ENCODE measurements at regions not wholly inside any gene's neighbourhood (a gene's known extent, or its start where the extent isn't known, plus 50 kb on each side); places are given as distances from the start of the nearest gene placed in this dataset.
"Not testable (repeated sequence)": the region's sequence is repeated elsewhere in the genome, so short reads cannot be mapped to it uniquely, and the experiment has no call there.

DNA sequence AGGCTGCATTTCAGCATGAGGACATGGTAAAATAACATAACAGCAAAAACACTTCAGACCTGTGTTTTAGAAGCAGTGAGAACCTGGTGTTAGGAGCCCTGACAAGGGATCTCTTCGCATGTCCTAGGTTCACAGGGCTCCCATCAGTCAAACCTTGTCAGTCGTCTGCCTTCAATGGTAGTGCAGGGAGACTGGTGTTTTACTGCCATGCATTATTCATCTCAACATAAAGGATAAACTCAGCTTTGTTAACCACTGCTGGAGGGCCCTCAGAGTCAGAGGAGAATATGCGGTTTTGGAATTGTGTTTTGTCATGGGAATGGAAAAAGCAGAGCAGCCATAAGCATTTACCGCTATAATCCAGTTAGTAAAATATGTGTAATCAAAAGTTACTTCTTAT, 275.9 kb upstream of the GCFC2 start:
- DNase-seq: no peak

GRCh38 chr2:75982719-75983118, 272.0 kb upstream of the GCFC2 start:
- DNase-seq: no peak

GRCh38 chr2:75964646-75965045, 253.9 kb upstream of the GCFC2 start:
- DNase-seq: no peak

DNA sequence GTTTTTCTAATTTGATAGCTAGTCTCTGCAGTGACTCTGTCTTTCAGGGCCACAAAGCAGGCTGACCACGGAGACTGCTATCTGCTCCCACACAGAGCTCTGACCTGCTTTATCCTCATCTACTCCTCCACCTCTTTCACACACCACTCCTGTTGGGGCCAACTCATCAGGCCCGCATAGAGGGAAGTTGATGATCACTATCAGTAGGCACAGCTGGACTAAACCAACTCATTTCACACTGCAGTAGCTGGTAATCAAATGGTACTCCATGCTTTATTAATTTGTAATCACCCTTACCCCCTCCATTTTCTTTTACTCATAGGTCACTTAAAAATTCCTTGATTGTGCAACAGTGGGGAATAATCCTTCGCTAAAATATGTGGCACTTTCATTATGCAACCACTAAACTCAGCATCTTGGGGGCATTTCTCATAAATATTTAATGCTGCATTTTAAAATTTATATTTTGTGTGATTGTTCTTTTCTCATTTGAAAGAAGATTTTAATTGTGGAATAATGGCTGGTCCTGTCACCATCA, 249.8 kb upstream of the GCFC2 start:
- DNase-seq: no peak

GRCh38 chr2:75959724-75960471, 249.2 kb upstream of the GCFC2 start:
- DNase-seq: no peak

GRCh38 chr2:75954761-75955160, 244.0 kb upstream of the GCFC2 start:
- DNase-seq: no peak

GRCh38 chr2:75952173-75952572, 241.5 kb upstream of the GCFC2 start:
- DNase-seq: no peak

- no peak for DNase-seq
Observed at GRCh38 chr2:75949385-75950030, 238.8 kb upstream of the GCFC2 start.

DNA sequence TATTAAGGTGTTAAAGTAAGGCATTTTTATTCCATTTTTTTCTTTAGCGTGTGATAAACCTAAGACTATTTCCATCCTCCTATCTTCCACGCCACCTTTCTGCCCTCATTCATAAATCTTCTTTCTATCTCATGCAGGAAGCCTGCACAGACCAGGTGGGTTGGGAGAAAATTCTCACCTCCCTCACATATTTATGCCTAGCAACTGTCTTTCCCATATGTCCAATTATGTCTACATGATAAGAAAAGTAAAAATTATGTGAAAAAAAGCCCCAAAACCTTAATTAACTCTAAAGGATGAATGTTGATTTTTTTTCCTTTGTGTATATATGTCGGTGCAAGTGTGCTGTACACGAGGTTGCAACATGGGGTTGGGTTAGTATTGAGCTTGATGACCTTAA, 225.6 kb upstream of the GCFC2 start:
- no peak for DNase-seq

GRCh38 chr2:75932996-75933395, 222.3 kb upstream of the GCFC2 start:
- no peak for DNase-seq

GRCh38 chr2:75928093-75928492, 217.4 kb upstream of the GCFC2 start:
- no peak for DNase-seq

- no peak for DNase-seq
Observed at GRCh38 chr2:75925331-75926024, 214.8 kb upstream of the GCFC2 start.

DNA sequence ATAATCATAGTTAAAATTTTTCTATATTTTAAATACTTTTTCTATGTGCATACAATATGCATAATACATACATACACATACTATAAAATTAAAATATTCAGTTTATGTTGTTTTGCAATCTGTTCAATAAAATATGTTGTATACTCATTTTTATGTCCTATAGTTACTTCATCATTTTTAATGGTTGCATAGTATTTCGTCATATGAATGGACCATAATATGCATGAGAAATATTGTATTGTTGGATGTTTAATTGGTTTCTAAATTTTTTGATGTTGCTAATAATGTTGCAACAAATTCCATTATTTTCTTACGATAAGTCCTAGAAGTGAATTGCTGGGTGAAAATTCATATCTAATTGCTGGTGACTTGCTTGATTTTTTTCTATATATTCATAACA, 211.5 kb upstream of the GCFC2 start:
- no peak for DNase-seq

GRCh38 chr2:75920859-75921551, 210.3 kb upstream of the GCFC2 start:
- no peak for DNase-seq

DNA sequence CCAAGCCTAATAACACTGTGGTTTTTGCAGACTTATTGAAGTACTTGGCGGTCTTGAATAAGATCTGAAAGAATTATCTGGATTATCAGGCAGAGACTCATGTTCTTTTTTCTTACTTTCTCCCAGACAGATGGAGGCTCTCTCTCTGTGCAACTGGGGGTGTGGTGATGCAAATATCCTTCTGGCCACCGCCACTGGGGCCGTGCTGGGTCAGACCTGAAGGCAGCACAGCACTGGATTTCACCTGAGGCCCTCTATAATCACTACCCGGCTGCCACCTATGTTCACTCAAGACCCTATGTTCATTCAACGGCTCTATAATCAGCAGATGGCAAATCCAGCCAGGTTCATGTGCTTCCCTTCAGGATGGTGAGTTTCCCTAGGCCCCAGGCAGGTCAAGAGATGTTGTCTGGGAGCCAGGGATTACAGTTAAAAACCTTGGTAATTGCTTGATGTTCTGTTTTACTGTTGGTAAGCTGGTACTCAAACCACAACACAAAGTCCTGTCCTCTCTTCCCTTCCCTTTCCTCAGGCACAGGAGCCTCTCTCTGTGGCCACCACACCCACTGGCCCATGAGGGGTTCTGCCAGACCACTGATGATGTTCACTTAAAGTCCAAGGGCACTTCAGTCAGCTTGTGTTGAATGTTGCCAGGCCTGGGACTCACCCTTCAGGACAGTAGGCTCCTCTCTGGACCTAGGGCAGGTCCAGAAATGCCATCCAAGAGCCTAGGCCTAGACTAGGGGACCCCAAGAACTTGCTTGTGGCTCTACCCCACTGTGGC, 205.3 kb upstream of the GCFC2 start:
- DNase-seq: no peak

DNA sequence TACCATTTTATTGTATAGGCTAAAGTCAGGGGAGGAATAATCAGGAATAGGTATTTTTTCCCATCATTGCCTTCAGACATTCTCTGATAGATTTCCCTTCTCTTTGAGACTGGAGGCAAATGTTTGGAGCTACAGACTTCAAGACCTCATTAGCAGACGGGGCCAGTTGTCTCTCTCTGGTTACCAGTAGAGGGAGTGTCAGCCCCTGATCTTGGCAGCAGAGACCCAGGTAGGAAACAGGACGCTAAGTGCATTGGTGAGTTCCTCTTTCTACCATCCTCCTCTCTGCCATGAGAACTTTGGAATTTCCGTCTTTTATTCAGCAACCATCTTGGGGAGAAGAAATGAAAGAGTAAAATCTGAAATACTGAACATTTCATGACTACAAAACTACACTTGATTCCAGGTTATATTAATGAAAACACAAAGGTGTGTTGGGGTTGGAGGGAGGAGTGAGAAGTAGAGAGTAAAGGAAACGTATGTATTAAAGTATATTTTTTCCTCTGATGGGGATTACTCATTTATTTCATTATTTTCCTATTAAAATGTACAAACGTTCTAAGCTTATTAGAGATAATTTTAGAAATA, 186.2 kb upstream of the GCFC2 start:
- no peak for DNase-seq

DNA sequence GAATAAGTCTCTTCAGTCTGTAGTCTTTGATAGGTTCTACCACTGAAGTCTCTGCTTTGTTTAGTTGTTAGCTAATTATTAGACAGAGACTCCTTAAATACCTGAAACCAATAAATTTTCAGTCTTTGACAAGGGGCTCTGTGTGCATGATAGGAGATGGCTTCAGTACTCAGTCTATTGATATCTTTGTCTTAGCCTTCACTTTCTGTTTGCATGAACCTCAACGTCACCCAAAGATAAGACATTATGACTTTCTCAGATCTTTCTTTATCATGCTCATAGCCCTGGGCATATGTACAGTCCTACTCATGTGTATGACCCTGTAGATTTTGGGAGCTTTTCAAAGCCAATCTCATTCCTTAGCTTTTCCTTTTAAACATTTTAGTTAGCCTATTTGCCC, 183.5 kb upstream of the GCFC2 start:
- no peak for DNase-seq

DNA sequence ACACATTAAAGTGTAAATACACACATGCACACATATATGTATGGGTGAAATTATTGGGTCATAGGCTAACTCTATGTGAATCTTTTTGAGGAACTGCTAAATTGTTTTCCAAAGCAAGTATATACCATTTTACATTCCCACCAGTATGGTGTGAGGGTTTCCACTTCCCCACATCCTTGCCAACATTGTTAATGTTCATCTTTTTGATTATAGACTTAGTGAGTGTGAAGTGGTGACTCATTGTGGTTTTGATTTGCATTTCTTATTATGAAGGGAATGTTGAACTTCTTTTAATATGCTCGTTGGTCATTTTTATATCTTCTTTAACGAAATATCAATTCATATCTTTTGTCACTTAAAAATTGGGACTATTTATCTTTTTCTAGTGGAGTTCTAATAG, 181.8 kb upstream of the GCFC2 start:
- DNase-seq: no peak

- DNase-seq: no peak
Observed at GRCh38 chr2:75882530-75882929, 171.8 kb upstream of the GCFC2 start.

DNA sequence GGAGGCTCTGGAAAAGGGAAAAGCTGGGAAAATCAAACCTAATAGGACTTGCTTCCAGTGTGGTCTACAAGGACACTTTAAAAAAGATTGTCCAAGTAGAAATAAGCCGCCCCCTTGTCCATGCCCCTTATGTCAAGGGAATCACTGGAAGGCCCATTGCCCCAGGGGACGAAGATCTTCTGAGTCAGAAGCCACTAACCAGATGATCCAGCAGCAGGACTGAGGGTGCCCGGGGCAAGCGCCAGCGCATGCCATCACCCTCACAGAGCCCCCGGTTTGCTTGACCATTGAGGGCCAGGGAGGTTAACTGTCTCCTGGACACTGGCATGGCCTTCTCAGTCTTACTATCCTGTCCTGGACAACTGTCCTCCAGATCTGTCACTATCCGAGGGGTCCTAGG, 164.9 kb upstream of the GCFC2 start:
- not testable (repeated sequence) for DNase-seq

GRCh38 chr2:75871762-75872614, 161.3 kb upstream of the GCFC2 start:
- not testable (repeated sequence) for DNase-seq

Data from GDM1 (cell line).